SK-N-SH (cell line): ENCODE measurements at regions not wholly inside any gene's neighbourhood (a gene's known extent, or its start where the extent isn't known, plus 50 kb on each side); places are given as distances from the start of the nearest gene placed in this dataset.

Experiments used
- CTCF ChIA-PET: fragments of 300-600, 350-600 bp; formaldehyde crosslinking; extraction: SDS; loops from one replicate; lab custom pipeline; 2021; lab: Yijun Ruan, JAX
- POLR2A ChIA-PET: fragments of 350-600 bp; sonication (Branson Sonifier 250); formaldehyde crosslinking; extraction: SDS; loops from one replicate; lab custom pipeline; 2020; ENCODE audit warnings: antibody characterized with exemption, inconsistent platforms; lab: Yijun Ruan, JAX
- DNase-seq: peaks from one replicate; pipeline ENCODE4 v3.0.0; 2012
- H2AFZ ChIP-seq: fragments of 200-600 bp; sonication (generic); 2 replicates; pipeline ENCODE4 v1.8.1; 2016; ENCODE audit warnings: antibody characterized with exemption, mild to moderate bottlenecking, low read depth
- H3F3A ChIP-seq: fragments of 200-600 bp; sonication (generic); replicated peaks from 2 replicates; pipeline ENCODE3; 2016; ENCODE audit warnings: antibody characterized with exemption, mild to moderate bottlenecking; ENCODE audit not compliant: insufficient read depth
- H3K27ac ChIP-seq, 2 experiments: fragments of 200-500 bp in 1 of 2; fragments of 200-600 bp in 1 of 2; sonication (Bioruptor generic) in 1 of 2; sonication (generic), shearing (Covaris generic) in 1 of 2; 2 replicates each; pipeline versions ENCODE4 v1.5.1 to v1.6.1; 2014 to 2016; ENCODE audit warnings: low read depth in 2 of 2, inconsistent platforms in 1 of 2, low read length in 1 of 2, mild to moderate bottlenecking in 1 of 2, mixed read lengths in 1 of 2
- H3K27me3 ChIP-seq: fragments of 200-600 bp; sonication (generic), shearing (Covaris generic); 2 replicates; pipeline ENCODE4 v1.6.1; 2016; ENCODE audit warnings: mixed run types; ENCODE audit not compliant: insufficient read depth
- H3K36me3 ChIP-seq, 2 experiments: fragments of 200-500 bp in 1 of 2; fragments of 200-600 bp in 1 of 2; sonication (Bioruptor generic) in 1 of 2; sonication (generic) in 1 of 2; replicated peaks in 1 of 2; 2 replicates each; pipeline versions ENCODE3 to v1.5.1; 2014 to 2016; ENCODE audit warnings: low read length in 1 of 2, mild to moderate bottlenecking in 1 of 2; ENCODE audit not compliant: insufficient read depth in 2 of 2, control insufficient read depth in 1 of 2
- H3K4me1 ChIP-seq, 2 experiments: fragments of 200-500 bp in 1 of 2; fragments of 200-600 bp in 1 of 2; sonication (Bioruptor generic) in 1 of 2; sonication (generic), shearing (Covaris generic) in 1 of 2; 2 replicates each; pipeline versions ENCODE4 v1.5.1 to v1.6.1; 2014 to 2016; ENCODE audit warnings: low read depth in 1 of 2, low read length in 1 of 2, mixed run types in 1 of 2; ENCODE audit not compliant: insufficient read depth in 2 of 2, control insufficient read depth in 1 of 2
- H3K4me2 ChIP-seq: fragments of 200-600 bp; sonication (generic), shearing (Covaris generic); 2 replicates; pipeline ENCODE4 v1.6.1; 2017; ENCODE audit warnings: mixed run types
- H3K4me3 ChIP-seq, 2 experiments: fragments of 200-500 bp in 1 of 2; fragments of 200-600 bp in 1 of 2; sonication (Bioruptor generic) in 1 of 2; sonication (generic), shearing (Covaris generic) in 1 of 2; 2 replicates each; pipeline versions ENCODE4 v1.5.1 to v1.8.1; 2014 to 2016; ENCODE audit warnings: low read depth in 2 of 2, inconsistent platforms in 1 of 2, low read length in 1 of 2, mild to moderate bottlenecking in 1 of 2, mixed read lengths in 1 of 2, moderate library complexity in 1 of 2
- H3K79me2 ChIP-seq: fragments of 200-600 bp; sonication (generic); 2 replicates; pipeline ENCODE4 v1.8.1; 2017; ENCODE audit warnings: mild to moderate bottlenecking; ENCODE audit not compliant: insufficient read depth
- H3K9ac ChIP-seq: fragments of 200-600 bp; sonication (generic); 2 replicates; pipeline ENCODE4 v1.6.1; 2017; ENCODE audit warnings: mixed run types
- H3K9me2 ChIP-seq: fragments of 200-600 bp; sonication (generic); 2 replicates; pipeline ENCODE4 v1.6.1; 2017; ENCODE audit warnings: mixed run types
- H3K9me3 ChIP-seq: fragments of 200-600 bp; sonication (generic); 2 replicates; pipeline ENCODE4 v1.6.1; 2017; ENCODE audit warnings: mixed run types, mild to moderate bottlenecking, moderate library complexity
- H4K20me1 ChIP-seq: fragments of 200-600 bp; sonication (generic); 2 replicates; pipeline ENCODE4 v1.6.1; 2017; ENCODE audit warnings: mild to moderate bottlenecking, mixed run types; ENCODE audit not compliant: insufficient read depth
- EZH2phosphoT487 ChIP-seq: fragments of 200-600 bp; sonication (generic); IDR thresholded peaks from 2 replicates; pipeline ENCODE4 v1.6.1; 2017; ENCODE audit warnings: low read depth, mixed run types, mild to moderate bottlenecking, antibody characterized with exemption, moderate library complexity, borderline replicate concordance
- FOXM1 ChIP-seq: IDR thresholded peaks from 2 replicates; pipeline ENCODE4 v1.4.0; 2012; ENCODE audit warnings: low read depth, mild to moderate bottlenecking
- JUND ChIP-seq: IDR thresholded peaks from 2 replicates; pipeline ENCODE4 v1.4.0; 2012
- MEF2A ChIP-seq: IDR thresholded peaks from 2 replicates; pipeline ENCODE4 v1.4.0; 2012; ENCODE audit warnings: low read depth, borderline replicate concordance
- MXI1 ChIP-seq: IDR thresholded peaks from 2 replicates; pipeline ENCODE4 v1.6.1; 2012; ENCODE audit warnings: mild to moderate bottlenecking, low read depth, low read length, improper control_type of control experiment
- NFIC ChIP-seq: IDR thresholded peaks from 2 replicates; pipeline ENCODE4 v1.4.0; 2012; ENCODE audit warnings: borderline replicate concordance
- NRF1 ChIP-seq: IDR thresholded peaks from 2 replicates; pipeline ENCODE4 v1.6.1; 2012; ENCODE audit warnings: low read depth, mild to moderate bottlenecking, low read length
- PBX3 ChIP-seq: IDR thresholded peaks from 2 replicates; pipeline ENCODE4; 2012
- REST ChIP-seq: IDR thresholded peaks from 2 replicates; pipeline ENCODE4 v1.6.1; 2012; ENCODE audit warnings: mild to moderate bottlenecking, low read depth, low read length, moderate library complexity
- SIN3A ChIP-seq: IDR thresholded peaks from 2 replicates; pipeline ENCODE4 v1.6.1; 2012; ENCODE audit warnings: low read depth, mild to moderate bottlenecking, low read length, moderate library complexity, borderline replicate concordance
- SMC3 ChIP-seq: IDR thresholded peaks from 2 replicates; pipeline ENCODE4 v1.6.1; 2012; ENCODE audit warnings: low read depth, low read length, improper control_type of control experiment
- TCF12 ChIP-seq: IDR thresholded peaks from 2 replicates; pipeline ENCODE4 v1.4.0; 2012
- TEAD4 ChIP-seq: IDR thresholded peaks from 2 replicates; pipeline ENCODE4 v1.4.0; 2012; ENCODE audit warnings: mild to moderate bottlenecking, borderline replicate concordance; ENCODE audit not compliant: insufficient read depth
- USF1 ChIP-seq: IDR thresholded peaks from 2 replicates; pipeline ENCODE4 v1.4.0; 2012; ENCODE audit warnings: low read depth, borderline replicate concordance
- YY1 ChIP-seq: IDR thresholded peaks from 2 replicates; pipeline ENCODE4 v1.4.0; 2012; ENCODE audit warnings: low read depth, mild to moderate bottlenecking
- ZBTB33 ChIP-seq: IDR thresholded peaks from 2 replicates; pipeline ENCODE4 v1.4.0; 2012; ENCODE audit warnings: low read depth, borderline replicate concordance
- WGBS: methylation state at CpG from one replicate; pipeline ENCODE4 v1.1.6; 2017; ENCODE audit warnings: low lambda C conversion rate; 5-methylcytosine and 5-hydroxymethylcytosine counted together

- H3K36me3 ChIP-seq = no peaks in the 10 kb centered on the region
- H3K9me3 ChIP-seq = no peaks in the 10 kb centered on the region
- no peaks in the 10 kb centered on the region for H4K20me1 ChIP-seq
- ChIA-PET CTCF (no interaction called here), POLR2A (interaction anchor here (0.6 kb wide), 1 partner anchor 173 kb away, joined by 4 read pairs; no protein-coding TSS in a partner anchor)
- no peak overlapping the region for H3K4me2 ChIP-seq
- no peak overlapping the region for H3K9ac ChIP-seq
- WGBS = 0% methylated on average over 2 of the region's 2 CpGs
- H3K27me3 ChIP-seq = no peaks in the 10 kb centered on the region
- H3F3A ChIP-seq = no peaks in the 10 kb centered on the region
- H3K4me3 ChIP-seq = no peak overlapping the region
- H3K79me2 ChIP-seq = no peaks in the 10 kb centered on the region
- H3K9me2 ChIP-seq = no peaks in the 10 kb centered on the region
- no peak overlapping the region for H2AFZ ChIP-seq
- no peak for TF ChIP-seq PBX3
- no peak for TF ChIP-seq MXI1
- no peak for TF ChIP-seq SIN3A
- no peak for TF ChIP-seq NFIC
- no peak for TF ChIP-seq SMC3
- TF ChIP-seq TCF12 = no peak
- no peak for TF ChIP-seq USF1
- no peak for TF ChIP-seq REST
- no peak for TF ChIP-seq FOXM1
- no peak for TF ChIP-seq TEAD4
- no peak for TF ChIP-seq MEF2A
- TF ChIP-seq JUND = no peak
- TF ChIP-seq NRF1 = no peak
- TF ChIP-seq ZBTB33 = no peak
- no peak for TF ChIP-seq YY1
- no peak for TF ChIP-seq EZH2phosphoT487
- TF ChIP-seq, all 33 proteins: peak for 0
- no peak for DNase-seq
- H3K27ac ChIP-seq = no peak overlapping the region
- H3K4me1 ChIP-seq = no peaks in the 10 kb centered on the region
Measured at GRCh38 chrX:106284431-106285025, 116.4 kb downstream of the PWWP3B start.
